ENCODE measurements at regions not wholly inside any gene's neighbourhood (a gene's known extent, or its start where the extent isn't known, plus 50 kb on each side); places are given as distances from the start of the nearest gene placed in this dataset.

DNA sequence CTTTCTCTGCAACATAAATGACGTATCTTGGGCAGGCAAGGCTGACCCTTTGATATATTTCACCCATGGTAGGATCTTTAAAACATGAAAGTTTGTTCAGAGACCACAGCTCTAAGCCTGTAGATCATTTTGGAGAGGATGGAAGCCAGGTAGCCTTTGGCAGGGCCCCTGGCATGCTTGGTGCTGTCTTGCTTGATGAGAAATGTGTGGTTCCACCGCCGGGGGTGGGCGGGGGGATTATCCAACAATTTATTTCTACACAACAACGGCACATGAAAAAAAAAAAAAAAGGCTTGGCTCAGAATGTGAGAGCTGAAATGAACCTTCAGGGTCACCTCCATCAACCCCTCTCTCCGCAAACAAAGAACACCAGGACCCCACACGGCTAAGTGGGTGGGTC lies 112.9 kb upstream of the MBNL2 start:
- H3K4me3 Mint-ChIP-seq: no peak overlapping the region
- H2AFZ ChIP-seq (ENCODE audit: insufficient read depth, low read depth, low read length, poor library complexity, severe bottlenecking): peak overlapping the region; percentile 57
- TF ChIP-seq CTCF (IDR thresholded peaks at IDR 0.05) (no peak), EZH2 (IDR thresholded peaks at IDR 0.05; ENCODE audit: borderline replicate concordance, insufficient read depth, low read depth, low read length, poor library complexity, severe bottlenecking) (no peak)
- peaks cover 7 to 11% of the 10 kb centered on the region in 2 donors for H3K4me1 ChIP-seq (ENCODE audit: control insufficient read depth in 2 of 2, insufficient read depth in 2 of 2, low read length in 2 of 2)
- ChIA-PET CTCF (interaction anchor here (0.6 to 9.9 kb wide), 28 partner anchors 8 to 1733 kb away, joined by 3 to 307 read pairs (median 8); partner anchors contain the start of gene MBNL2), POLR2A (no interaction called here)
- H3K79me2 ChIP-seq (ENCODE audit: control insufficient read depth, insufficient read depth, low read length): no peaks in the 10 kb centered on the region
- no peak overlapping the region for H3K27ac Mint-ChIP-seq
- H3K4me1 Mint-ChIP-seq: peaks cover 3% of the 10 kb centered on the region
- DNase-seq (no peak), ATAC-seq (ENCODE audit: low read depth) (no peak)
- H3K9ac ChIP-seq (ENCODE audit: low read length): no peak overlapping the region
- intact Hi-C loops (cut with micrococcal nuclease): no loop called here
- H3K4me3 ChIP-seq (ENCODE audit: control extremely low read depth in 1 of 5, extremely low read depth in 1 of 5, insufficient read depth in 1 of 5, low read depth in 2 of 5, low read length in 4 of 5): no peak overlapping the region
- no peaks in the 10 kb centered on the region for H3K9me3 Mint-ChIP-seq (ENCODE audit: insufficient read depth)
- H3K27ac ChIP-seq (ENCODE audit: low read length in 2 of 2): no peak overlapping the region
- no peaks in the 10 kb centered on the region for H3K9me3 ChIP-seq (ENCODE audit: control extremely low read depth in 1 of 3, control insufficient read depth in 2 of 3, insufficient read depth in 1 of 3, low read length in 2 of 3)
- 81% methylated on average over 3 of the region's 7 CpGs for WGBS (ENCODE audit: insufficient coverage)
- peaks cover 0 to 10% (median 0%) of the 10 kb centered on the region in 4 experiments for H3K27me3 ChIP-seq (replicated peaks in 1 of 4; ENCODE audit: control extremely low read depth in 1 of 4, control insufficient read depth in 3 of 4, insufficient read depth in 4 of 4, low read length in 3 of 4)
- no peaks in the 10 kb centered on the region for H3K36me3 ChIP-seq (replicated peaks in 1 of 2; ENCODE audit: control extremely low read depth in 1 of 2, control insufficient read depth in 1 of 2, extremely low read depth in 1 of 2, insufficient read depth in 2 of 2, low read length in 1 of 2)
- H4K20me1 ChIP-seq (ENCODE audit: control insufficient read depth, insufficient read depth, low read length, poor library complexity, severe bottlenecking): no peaks in the 10 kb centered on the region
- H3K4me2 ChIP-seq (replicated peaks; ENCODE audit: low read depth, low read length, poor library complexity, severe bottlenecking): no peak overlapping the region
- peaks cover 28% of the 10 kb centered on the region for H3K27me3 Mint-ChIP-seq

DNA sequence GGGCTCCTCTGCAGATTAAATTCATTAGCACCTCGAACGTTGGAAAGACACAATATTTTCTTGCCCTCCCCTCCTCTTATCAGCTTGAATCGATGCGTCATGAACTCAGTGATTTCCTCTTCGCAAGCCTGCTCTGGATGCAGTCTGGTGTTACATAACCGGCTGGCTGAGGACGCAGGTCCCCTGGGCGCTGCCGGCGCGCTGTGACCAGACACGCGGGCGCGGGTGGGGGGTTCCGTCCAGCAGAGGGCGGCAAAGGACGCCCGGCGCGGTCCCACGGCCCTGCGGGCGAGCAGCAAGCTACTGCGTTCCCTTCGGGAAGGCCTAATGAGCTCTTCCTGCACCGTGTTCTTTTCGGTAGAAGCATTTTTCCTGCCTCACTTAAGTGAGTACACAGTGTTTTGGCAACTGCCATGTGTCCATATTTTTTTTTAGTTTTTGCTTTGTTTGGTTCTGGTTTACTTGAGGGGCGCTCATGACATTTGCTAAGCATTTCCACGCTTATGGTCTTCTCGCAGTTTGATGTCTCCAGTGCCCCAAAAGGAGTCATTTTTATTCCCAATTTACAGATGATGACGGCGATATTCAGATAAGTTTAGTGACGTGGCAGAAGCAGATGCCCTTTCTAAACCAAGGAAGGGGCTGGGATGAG lies 112.2 kb upstream of the MBNL2 start:
- H4K20me1 ChIP-seq (ENCODE audit: control insufficient read depth, insufficient read depth, low read length, poor library complexity, severe bottlenecking): no peaks in the 10 kb centered on the region
- intact Hi-C loops (cut with micrococcal nuclease): loop anchor here (1.0 to 5.0 kb wide), 3 partner anchors 234 to 702 kb away; no protein-coding TSS in a partner anchor
- H3K9me3 ChIP-seq (ENCODE audit: control extremely low read depth in 1 of 3, control insufficient read depth in 2 of 3, insufficient read depth in 1 of 3, low read length in 2 of 3): no peaks in the 10 kb centered on the region
- peaks cover 7 to 11% of the 10 kb centered on the region in 2 donors for H3K4me1 ChIP-seq (ENCODE audit: control insufficient read depth in 2 of 2, insufficient read depth in 2 of 2, low read length in 2 of 2)
- peak; percentile 96 for ATAC-seq (ENCODE audit: low read depth)
- CTCF ChIA-PET: interaction anchor here (0.6 to 9.9 kb wide), 47 partner anchors 8 to 1734 kb away, joined by 3 to 307 read pairs (median 4); partner anchors contain the start of gene MBNL2
- H3K9me3 Mint-ChIP-seq (ENCODE audit: insufficient read depth): no peaks in the 10 kb centered on the region
- POLR2A ChIA-PET: interaction anchor here (0.7 kb wide), 1 partner anchor 249 kb away, joined by 4 read pairs; no protein-coding TSS in a partner anchor
- peak; percentile 77 for DNase-seq
- H2AFZ ChIP-seq (ENCODE audit: insufficient read depth, low read depth, low read length, poor library complexity, severe bottlenecking): peak overlapping the region; percentile 57
- H3K36me3 ChIP-seq (replicated peaks in 1 of 2; ENCODE audit: control extremely low read depth in 1 of 2, control insufficient read depth in 1 of 2, extremely low read depth in 1 of 2, insufficient read depth in 2 of 2, low read length in 1 of 2): no peaks in the 10 kb centered on the region
- no peak overlapping the region for H3K4me3 Mint-ChIP-seq
- H3K27me3 Mint-ChIP-seq: peaks cover 22% of the 10 kb centered on the region
- peaks cover 3% of the 10 kb centered on the region for H3K4me1 Mint-ChIP-seq
- WGBS (ENCODE audit: insufficient coverage): 13% methylated on average over 33 of the region's 34 CpGs
- H3K9ac ChIP-seq (ENCODE audit: low read length): no peak overlapping the region
- no peaks in the 10 kb centered on the region for H3K79me2 ChIP-seq (ENCODE audit: control insufficient read depth, insufficient read depth, low read length)
- no peak overlapping the region for H3K27ac Mint-ChIP-seq
- TF ChIP-seq CTCF (IDR thresholded peaks at IDR 0.05) (peak; percentile 94), EZH2 (IDR thresholded peaks at IDR 0.05; ENCODE audit: borderline replicate concordance, insufficient read depth, low read depth, low read length, poor library complexity, severe bottlenecking) (no peak)
- no peak overlapping the region for H3K4me3 ChIP-seq (ENCODE audit: control extremely low read depth in 1 of 5, extremely low read depth in 1 of 5, insufficient read depth in 1 of 5, low read depth in 2 of 5, low read length in 4 of 5)
- peak overlapping the region; percentile 45 for H3K4me2 ChIP-seq (replicated peaks; ENCODE audit: low read depth, low read length, poor library complexity, severe bottlenecking)
- peaks cover 0 to 10% (median 0%) of the 10 kb centered on the region in 4 experiments for H3K27me3 ChIP-seq (replicated peaks in 1 of 4; ENCODE audit: control extremely low read depth in 1 of 4, control insufficient read depth in 3 of 4, insufficient read depth in 4 of 4, low read length in 3 of 4)
- no peak overlapping the region for H3K27ac ChIP-seq (ENCODE audit: low read length in 2 of 2)

Data from B cell (primary cell).